ENCODE measurements at regions not wholly inside any gene's neighbourhood (a gene's known extent, or its start where the extent isn't known, plus 50 kb on each side); places are given as distances from the start of the nearest gene placed in this dataset.

DNA sequence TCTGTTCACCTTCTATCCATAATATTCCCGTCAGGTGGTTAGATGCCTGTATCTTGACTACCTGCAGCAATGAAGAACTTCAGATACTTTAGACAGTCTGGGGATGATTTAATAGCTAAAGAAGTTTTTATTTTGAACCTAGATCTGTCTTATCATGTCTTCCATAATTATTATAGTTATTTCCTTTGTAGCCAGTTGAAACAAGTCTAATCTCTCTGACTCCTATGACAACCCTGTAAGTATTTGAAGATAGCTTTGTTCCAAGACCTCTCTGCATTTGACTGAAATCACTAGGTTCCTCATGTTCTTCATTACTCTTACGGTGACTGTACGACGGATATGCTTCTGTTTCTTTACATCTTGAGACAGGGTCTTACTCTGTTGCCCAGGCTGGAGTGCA lies 316.6 kb upstream of the BMP2 start:
- no peaks in the 10 kb centered on the region for H3K4me1 Mint-ChIP-seq
- H3K9ac ChIP-seq (ENCODE audit: insufficient read depth, low read length, poor library complexity, severe bottlenecking) = no peak overlapping the region
- TF ChIP-seq, protein P1, sequence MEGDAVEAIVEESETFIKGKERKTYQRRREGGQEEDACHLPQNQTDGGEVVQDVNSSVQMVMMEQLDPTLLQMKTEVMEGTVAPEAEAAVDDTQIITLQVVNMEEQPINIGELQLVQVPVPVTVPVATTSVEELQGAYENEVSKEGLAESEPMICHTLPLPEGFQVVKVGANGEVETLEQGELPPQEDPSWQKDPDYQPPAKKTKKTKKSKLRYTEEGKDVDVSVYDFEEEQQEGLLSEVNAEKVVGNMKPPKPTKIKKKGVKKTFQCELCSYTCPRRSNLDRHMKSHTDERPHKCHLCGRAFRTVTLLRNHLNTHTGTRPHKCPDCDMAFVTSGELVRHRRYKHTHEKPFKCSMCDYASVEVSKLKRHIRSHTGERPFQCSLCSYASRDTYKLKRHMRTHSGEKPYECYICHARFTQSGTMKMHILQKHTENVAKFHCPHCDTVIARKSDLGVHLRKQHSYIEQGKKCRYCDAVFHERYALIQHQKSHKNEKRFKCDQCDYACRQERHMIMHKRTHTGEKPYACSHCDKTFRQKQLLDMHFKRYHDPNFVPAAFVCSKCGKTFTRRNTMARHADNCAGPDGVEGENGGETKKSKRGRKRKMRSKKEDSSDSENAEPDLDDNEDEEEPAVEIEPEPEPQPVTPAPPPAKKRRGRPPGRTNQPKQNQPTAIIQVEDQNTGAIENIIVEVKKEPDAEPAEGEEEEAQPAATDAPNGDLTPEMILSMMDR (IDR thresholded peaks at IDR 0.05) = no peak
- no peak overlapping the region for H3K27ac ChIP-seq (ENCODE audit: low read depth in 1 of 2, low read length in 2 of 2)
- no peaks in the 10 kb centered on the region for H4K20me1 ChIP-seq (ENCODE audit: insufficient read depth, low read length)
- 100% methylated on average over 3 of the region's 4 CpGs for WGBS (ENCODE audit: insufficient coverage)
- H3K27me3 Mint-ChIP-seq (ENCODE audit: low read depth in 3 of 3) = no peaks in the 10 kb centered on the region
- H3K36me3 ChIP-seq (replicated peaks in 1 of 2; ENCODE audit: control insufficient read depth in 1 of 2, insufficient read depth in 2 of 2, low read length in 2 of 2) = no peaks in the 10 kb centered on the region
- no peaks in the 10 kb centered on the region for H3K27me3 ChIP-seq (ENCODE audit: control insufficient read depth in 2 of 2, insufficient read depth in 2 of 2, low read length in 2 of 2)
- H3K9me3 Mint-ChIP-seq = peaks cover 0 to 4% (median 0%) of the 10 kb centered on the region in 7 donors
- H3K36me3 Mint-ChIP-seq = no peaks in the 10 kb centered on the region
- no peak for DNase-seq
- no peak overlapping the region for H3K4me2 ChIP-seq (replicated peaks; ENCODE audit: extremely low read depth, low read length, poor library complexity, severe bottlenecking)
- intact Hi-C loops (cut with micrococcal nuclease) = no loop called here
- no peak overlapping the region for H2AFZ ChIP-seq (ENCODE audit: insufficient read depth, low read depth, low read length, poor library complexity, severe bottlenecking)
- no peaks in the 10 kb centered on the region for H3K4me1 ChIP-seq (ENCODE audit: control insufficient read depth in 1 of 2, insufficient read depth in 2 of 2, low read length in 2 of 2)
- H3K27ac Mint-ChIP-seq = no peak overlapping the region
- H3K4me3 Mint-ChIP-seq = no peak overlapping the region
- no peaks in the 10 kb centered on the region for H3K79me2 ChIP-seq (ENCODE audit: insufficient read depth, low read length)
- H3K4me3 ChIP-seq (replicated peaks in 1 of 3; ENCODE audit: low read depth in 2 of 3, low read length in 3 of 3) = no peak overlapping the region
- no peaks in the 10 kb centered on the region for H3K9me3 ChIP-seq (replicated peaks in 1 of 2; ENCODE audit: control insufficient read depth in 1 of 2, insufficient read depth in 1 of 2, low read length in 2 of 2)

DNA sequence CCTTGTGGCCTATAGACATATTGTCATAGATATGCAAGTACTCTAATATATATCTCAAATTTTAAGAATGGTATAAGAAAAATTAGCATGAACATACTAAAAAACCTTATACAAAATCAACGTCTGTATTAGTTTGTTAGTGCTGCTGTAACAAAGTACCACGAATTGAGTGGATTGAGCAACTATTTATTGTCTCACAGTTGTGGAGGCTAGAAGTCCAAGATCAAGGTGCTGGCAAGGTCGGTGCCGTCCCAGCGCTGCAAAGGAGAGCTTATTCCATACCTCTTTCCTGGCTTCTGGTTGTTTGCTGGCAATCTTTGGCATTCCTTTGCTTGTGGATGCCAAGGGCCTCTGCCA lies 317.6 kb upstream of the FERMT1 start:
- 97% methylated on average over 3 of the region's 5 CpGs for WGBS (ENCODE audit: insufficient coverage)
- H2AFZ ChIP-seq (ENCODE audit: insufficient read depth, low read depth, low read length, poor library complexity, severe bottlenecking) = no peak overlapping the region
- TF ChIP-seq, protein P1 (IDR thresholded peaks at IDR 0.05) = no peak
- Mint-ChIP-seq H3K4me1 (no peaks in the 10 kb centered on the region), H3K27me3 (ENCODE audit: low read depth in 3 of 3) (no peaks in the 10 kb centered on the region), H3K4me3 (no peak overlapping the region), H3K36me3 (no peaks in the 10 kb centered on the region), H3K27ac (no peak overlapping the region), H3K9me3 (peaks cover 0 to 3% (median 0%) of the 10 kb centered on the region in 7 donors)
- no peaks in the 10 kb centered on the region for H3K4me1 ChIP-seq (ENCODE audit: control insufficient read depth in 1 of 2, insufficient read depth in 2 of 2, low read length in 2 of 2)
- H3K9ac ChIP-seq (ENCODE audit: insufficient read depth, low read length, poor library complexity, severe bottlenecking) = no peak overlapping the region
- no peaks in the 10 kb centered on the region for H3K36me3 ChIP-seq (replicated peaks in 1 of 2; ENCODE audit: control insufficient read depth in 1 of 2, insufficient read depth in 2 of 2, low read length in 2 of 2)
- H3K4me3 ChIP-seq (replicated peaks in 1 of 3; ENCODE audit: low read depth in 2 of 3, low read length in 3 of 3) = no peak overlapping the region
- intact Hi-C loops (cut with micrococcal nuclease) = no loop called here
- H3K79me2 ChIP-seq (ENCODE audit: insufficient read depth, low read length) = no peaks in the 10 kb centered on the region
- DNase-seq = no peak
- H3K9me3 ChIP-seq (replicated peaks in 1 of 2; ENCODE audit: control insufficient read depth in 1 of 2, insufficient read depth in 1 of 2, low read length in 2 of 2) = no peaks in the 10 kb centered on the region
- H4K20me1 ChIP-seq (ENCODE audit: insufficient read depth, low read length) = no peaks in the 10 kb centered on the region
- no peak overlapping the region for H3K27ac ChIP-seq (ENCODE audit: low read depth in 1 of 2, low read length in 2 of 2)
- H3K27me3 ChIP-seq (ENCODE audit: control insufficient read depth in 2 of 2, insufficient read depth in 2 of 2, low read length in 2 of 2) = no peaks in the 10 kb centered on the region
- no peak overlapping the region for H3K4me2 ChIP-seq (replicated peaks; ENCODE audit: extremely low read depth, low read length, poor library complexity, severe bottlenecking)

Measured in CD14-positive monocyte (primary cell).